PC-3 (cell line): ENCODE measurements at regions not wholly inside any gene's neighbourhood (a gene's known extent, or its start where the extent isn't known, plus 50 kb on each side); places are given as distances from the start of the nearest gene placed in this dataset.
A peak's percentile ranks its signal among the peaks of the same experiment; 100 is the strongest.

Experiments used
- ATAC-seq: fragments of 200-7000 bp; cut with Tn5 transposase; 2 replicates; pipeline ENCODE4 v1.9.1; 2020; ENCODE audit warnings: mild to moderate bottlenecking, moderate library complexity
- BruUV-seq: library from RNA; stranded (reverse); fragments of 400-500 nt; replicated peaks from 2 replicates; lab custom pipeline; 2021; lab: Mats Ljungman, UMichigan
- CTCF ChIA-PET: fragments of 300-600 bp; sonication (Branson Sonifier 250); formaldehyde crosslinking; loops from one replicate; lab custom pipeline; 2022; ENCODE audit warnings: antibody characterized with exemption; lab: Charles Lee
- POLR2A ChIA-PET: fragments of 300-600 bp; sonication (Branson Sonifier 250); formaldehyde crosslinking; loops from one replicate; lab custom pipeline; 2022; ENCODE audit warnings: antibody characterized with exemption; ENCODE audit not compliant: unreplicated experiment; lab: Charles Lee
- DNase-seq: peaks from one replicate; pipeline ENCODE4 v3.0.0-alpha.2; 2015
- H2AFZ ChIP-seq: fragments of 300-600 bp; sonication (generic); 2 replicates; pipeline ENCODE4 v1.6.0; 2016; ENCODE audit warnings: antibody characterized with exemption, low read length
- H3F3A ChIP-seq: fragments of 300-600 bp; sonication (generic); one replicate; pipeline ENCODE4 v1.6.0; 2017; ENCODE audit warnings: antibody characterized with exemption, low read length, control low read depth, mild to moderate bottlenecking; ENCODE audit not compliant: unreplicated experiment
- H3K27ac ChIP-seq: fragments of 300-600 bp; sonication (generic); 2 replicates; pipeline ENCODE4 v1.5.1; 2016; ENCODE audit warnings: mild to moderate bottlenecking, low read length
- H3K27me3 ChIP-seq: fragments of 300-600 bp; sonication (generic); 2 replicates; pipeline ENCODE4 v1.6.1; 2016; ENCODE audit warnings: low read length, mixed read lengths
- H3K36me3 ChIP-seq: fragments of 300-600 bp; sonication (generic); 2 replicates; pipeline ENCODE4 v1.6.1; 2016; ENCODE audit warnings: low read depth, mixed run types, low read length, mixed read lengths
- H3K4me1 ChIP-seq: fragments of 300-600 bp; sonication (generic); 2 replicates; pipeline ENCODE4 v1.5.1; 2016; ENCODE audit warnings: low read length; ENCODE audit not compliant: insufficient read depth
- H3K4me2 ChIP-seq: fragments of 300-600 bp; sonication (generic); 2 replicates; pipeline ENCODE4 v1.6.0; 2016; ENCODE audit warnings: low read length
- H3K4me3 ChIP-seq: fragments of 300-600 bp; sonication (generic); 2 replicates; pipeline ENCODE4 v1.5.1; 2016; ENCODE audit warnings: mild to moderate bottlenecking, low read length, mixed read lengths
- H3K79me2 ChIP-seq: fragments of 300-600 bp; sonication (generic); 2 replicates; pipeline ENCODE4 v1.6.1; 2017; ENCODE audit warnings: low read length, mixed read lengths
- H3K9ac ChIP-seq: fragments of 300-600 bp; sonication (generic); 2 replicates; pipeline ENCODE4 v1.6.0; 2016; ENCODE audit warnings: mild to moderate bottlenecking, low read length
- H3K9me2 ChIP-seq: fragments of 300-600 bp; sonication (generic); replicated peaks from 2 replicates; pipeline ENCODE4 v1.6.1; 2016; ENCODE audit warnings: mixed run types, low read length, mixed read lengths
- H3K9me3 ChIP-seq: fragments of 300-600 bp; sonication (generic); 2 replicates; pipeline ENCODE4 v1.6.1; 2016; ENCODE audit warnings: low read length, mixed read lengths
- H4K20me1 ChIP-seq: fragments of 300-600 bp; sonication (generic); 2 replicates; pipeline ENCODE4 v1.6.1; 2016; ENCODE audit warnings: low read length, mixed read lengths
- EZH2 ChIP-seq: fragments of 300-600 bp; sonication (generic); IDR thresholded peaks from one replicate; pipeline ENCODE4 v1.6.1; 2017; ENCODE audit warnings: antibody characterized with exemption, mild to moderate bottlenecking, low read length; ENCODE audit not compliant: unreplicated experiment
- EZH2phosphoT487 ChIP-seq: fragments of 300-600 bp; sonication (generic); IDR thresholded peaks from 2 replicates; pipeline ENCODE4 v1.6.1; 2018; ENCODE audit warnings: mild to moderate bottlenecking, antibody characterized with exemption, low read length, borderline replicate concordance
- intact Hi-C: fragments of 100-400 bp; cut with micrococcal nuclease; formaldehyde crosslinking; loops from 2 replicates; pipeline ENCODE4 v1.9.0; 2023
- TF ChIP-seq, protein P1 (sequence below): fragments of 300-600 bp; sonication (generic); conservative IDR thresholded peaks from 2 replicates; pipeline ENCODE4 v1.5.1; 2017; ENCODE audit warnings: antibody characterized with exemption, low read depth, mild to moderate bottlenecking, low read length

DNA sequence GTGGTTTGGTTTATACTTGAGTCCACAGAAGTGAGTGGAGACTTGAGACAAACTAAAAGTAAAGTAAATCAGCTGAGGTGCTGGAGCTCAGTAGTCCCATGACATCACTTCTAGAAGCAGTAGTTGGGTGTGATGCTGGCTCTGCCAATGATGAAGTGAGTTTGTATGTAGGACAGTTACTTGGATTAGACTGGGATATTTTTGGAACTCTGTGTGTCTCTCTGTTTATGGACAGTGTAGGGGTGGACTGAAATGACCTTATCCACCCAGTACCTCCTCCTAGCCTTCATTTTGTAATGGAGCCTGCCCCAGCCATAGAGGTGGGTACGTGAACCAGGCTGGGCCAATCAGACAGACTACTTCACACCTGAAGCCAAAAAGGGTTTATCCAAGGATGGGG, 52.2 kb downstream of the POLR1D start:
- Histone ChIP-seq H3K4me3 (no peak overlapping the region), H3K36me3 (no peaks in the 10 kb centered on the region), H3F3A (no peaks in the 10 kb centered on the region), H3K4me2 (no peak overlapping the region), H3K9me2 (no peaks in the 10 kb centered on the region), H3K79me2 (no peaks in the 10 kb centered on the region), H4K20me1 (no peaks in the 10 kb centered on the region), H2AFZ (no peak overlapping the region), H3K9ac (no peak overlapping the region), H3K27me3 (no peaks in the 10 kb centered on the region), H3K4me1 (peaks cover 10% of the 10 kb centered on the region), H3K9me3 (no peaks in the 10 kb centered on the region), H3K27ac (no peak overlapping the region)
- intact Hi-C loops = no loop called here
- TF ChIP-seq, protein P1, sequence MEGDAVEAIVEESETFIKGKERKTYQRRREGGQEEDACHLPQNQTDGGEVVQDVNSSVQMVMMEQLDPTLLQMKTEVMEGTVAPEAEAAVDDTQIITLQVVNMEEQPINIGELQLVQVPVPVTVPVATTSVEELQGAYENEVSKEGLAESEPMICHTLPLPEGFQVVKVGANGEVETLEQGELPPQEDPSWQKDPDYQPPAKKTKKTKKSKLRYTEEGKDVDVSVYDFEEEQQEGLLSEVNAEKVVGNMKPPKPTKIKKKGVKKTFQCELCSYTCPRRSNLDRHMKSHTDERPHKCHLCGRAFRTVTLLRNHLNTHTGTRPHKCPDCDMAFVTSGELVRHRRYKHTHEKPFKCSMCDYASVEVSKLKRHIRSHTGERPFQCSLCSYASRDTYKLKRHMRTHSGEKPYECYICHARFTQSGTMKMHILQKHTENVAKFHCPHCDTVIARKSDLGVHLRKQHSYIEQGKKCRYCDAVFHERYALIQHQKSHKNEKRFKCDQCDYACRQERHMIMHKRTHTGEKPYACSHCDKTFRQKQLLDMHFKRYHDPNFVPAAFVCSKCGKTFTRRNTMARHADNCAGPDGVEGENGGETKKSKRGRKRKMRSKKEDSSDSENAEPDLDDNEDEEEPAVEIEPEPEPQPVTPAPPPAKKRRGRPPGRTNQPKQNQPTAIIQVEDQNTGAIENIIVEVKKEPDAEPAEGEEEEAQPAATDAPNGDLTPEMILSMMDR = no peak
- TF ChIP-seq EZH2 = no peak
- TF ChIP-seq EZH2phosphoT487 = no peak
- BruUV-seq = no TSS peak
- DNase-seq (no peak), ATAC-seq (no peak)
- ChIA-PET POLR2A (no interaction called here), CTCF (interaction anchor here (0.6 kb wide), 1 partner anchor 153 kb away, joined by 3 read pairs; no protein-coding TSS in a partner anchor)

DNA sequence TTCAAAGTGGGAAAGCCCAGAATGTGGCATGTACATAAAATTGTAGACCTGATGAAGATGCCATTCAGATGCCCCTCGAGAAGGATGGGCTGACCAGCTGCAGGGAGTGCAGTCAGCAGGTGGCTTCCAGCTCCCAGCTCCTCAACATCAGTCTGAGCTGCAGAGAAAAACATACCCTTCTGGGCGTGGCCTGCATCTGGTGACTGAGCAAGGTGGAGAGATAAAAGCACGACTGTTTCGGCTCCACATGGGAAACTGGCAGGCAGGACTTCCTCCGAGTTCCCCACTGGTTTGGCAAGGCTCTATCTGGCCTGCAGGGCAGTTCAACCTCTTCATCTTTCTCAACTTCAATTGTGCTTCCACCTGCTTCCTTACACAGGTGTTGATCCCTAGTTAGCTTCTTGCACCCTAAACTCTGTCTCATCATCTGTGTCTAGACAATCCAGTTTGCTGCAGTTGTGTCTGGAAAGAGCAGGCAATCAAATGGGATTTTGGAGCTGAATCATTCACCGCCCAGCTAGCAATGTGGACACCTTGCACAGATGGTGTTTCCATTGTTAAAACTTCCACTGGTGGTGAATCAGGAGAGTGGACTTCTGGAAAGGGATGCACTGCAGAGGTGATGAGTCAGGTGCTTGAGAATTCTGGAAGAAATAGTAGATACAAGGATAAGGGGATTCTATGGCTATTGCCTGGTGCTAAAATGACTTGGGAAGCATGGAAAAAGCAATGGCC, 56.8 kb downstream of the POLR1D start:
- POLR2A ChIA-PET = no interaction called here
- Histone ChIP-seq H2AFZ (no peak overlapping the region), H3K4me1 (peaks cover 26% of the 10 kb centered on the region), H3K9me2 (peaks cover 8% of the 10 kb centered on the region; the same call in 1 of the 2 replicates), H3K4me2 (peak overlapping the region; percentile 50), H3K27me3 (no peaks in the 10 kb centered on the region), H3K9ac (no peak overlapping the region; the same call in 1 of the 2 replicates), H3K27ac (peak overlapping the region; percentile 73), H3K4me3 (no peak overlapping the region), H4K20me1 (no peaks in the 10 kb centered on the region), H3K36me3 (no peaks in the 10 kb centered on the region), H3F3A (no peaks in the 10 kb centered on the region), H3K79me2 (no peaks in the 10 kb centered on the region), H3K9me3 (no peaks in the 10 kb centered on the region)
- BruUV-seq = no TSS peak
- CTCF ChIA-PET = no interaction called here
- TF ChIP-seq EZH2phosphoT487 (no peak), EZH2 (no peak)
- TF ChIP-seq, protein P1 = no peak
- peak; percentile 45; the same call in 1 of the 2 replicates for ATAC-seq
- intact Hi-C loops = no loop called here
- peak; percentile 74 for DNase-seq

DNA sequence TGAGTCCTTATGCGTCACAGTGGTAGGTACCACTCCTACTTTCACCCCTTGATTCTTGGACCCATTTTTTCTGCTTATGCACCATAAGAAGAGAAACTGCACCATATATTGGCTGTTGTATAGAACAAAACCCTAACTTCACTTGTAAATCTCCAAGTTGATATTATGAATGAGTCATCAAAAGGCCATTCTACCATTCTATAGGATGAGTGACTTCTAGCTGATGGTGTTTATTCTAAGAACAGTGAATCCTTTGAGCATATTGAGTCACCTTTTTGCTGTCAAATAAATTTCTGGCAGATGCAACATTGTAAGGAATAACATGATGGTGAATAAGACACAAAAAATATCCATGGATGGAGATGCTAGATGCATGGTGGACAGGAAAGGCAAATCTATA, 57.7 kb downstream of the POLR1D start:
- H3K9me2 ChIP-seq = peaks cover 8% of the 10 kb centered on the region; the same call in 1 of the 2 replicates
- TF ChIP-seq EZH2phosphoT487 = no peak
- TF ChIP-seq, protein P1 = no peak
- no peak for TF ChIP-seq EZH2
- DNase-seq (peak; percentile 82), ATAC-seq (peak; percentile 81)
- no peaks in the 10 kb centered on the region for H3K27me3 ChIP-seq
- CTCF ChIA-PET = no interaction called here
- H3K4me1 ChIP-seq = peaks cover 26% of the 10 kb centered on the region
- H2AFZ ChIP-seq = no peak overlapping the region
- POLR2A ChIA-PET = interaction anchor here (0.6 kb wide), 1 partner anchor 699 kb away, joined by 4 read pairs; no protein-coding TSS in a partner anchor
- H3K4me3 ChIP-seq = no peak overlapping the region
- H3K9me3 ChIP-seq = no peaks in the 10 kb centered on the region
- H3K79me2 ChIP-seq = no peaks in the 10 kb centered on the region
- H3K27ac ChIP-seq = peak overlapping the region; percentile 84
- H3F3A ChIP-seq = no peaks in the 10 kb centered on the region
- H3K36me3 ChIP-seq = no peaks in the 10 kb centered on the region
- peak overlapping the region; percentile 10; the same call in 1 of the 2 replicates for H3K9ac ChIP-seq
- no peaks in the 10 kb centered on the region for H4K20me1 ChIP-seq
- no TSS peak for BruUV-seq
- H3K4me2 ChIP-seq = peak overlapping the region; percentile 50
- intact Hi-C loops = no loop called here
